ENCODE measurements at regions not wholly inside any gene's neighbourhood (a gene's known extent, or its start where the extent isn't known, plus 50 kb on each side); places are given as distances from the start of the nearest gene placed in this dataset.

- DNase-seq (ENCODE audit: low spot score), result no peak
- no peak overlapping the region for H3K4me3 ChIP-seq
- TF ChIP-seq, protein P1, sequence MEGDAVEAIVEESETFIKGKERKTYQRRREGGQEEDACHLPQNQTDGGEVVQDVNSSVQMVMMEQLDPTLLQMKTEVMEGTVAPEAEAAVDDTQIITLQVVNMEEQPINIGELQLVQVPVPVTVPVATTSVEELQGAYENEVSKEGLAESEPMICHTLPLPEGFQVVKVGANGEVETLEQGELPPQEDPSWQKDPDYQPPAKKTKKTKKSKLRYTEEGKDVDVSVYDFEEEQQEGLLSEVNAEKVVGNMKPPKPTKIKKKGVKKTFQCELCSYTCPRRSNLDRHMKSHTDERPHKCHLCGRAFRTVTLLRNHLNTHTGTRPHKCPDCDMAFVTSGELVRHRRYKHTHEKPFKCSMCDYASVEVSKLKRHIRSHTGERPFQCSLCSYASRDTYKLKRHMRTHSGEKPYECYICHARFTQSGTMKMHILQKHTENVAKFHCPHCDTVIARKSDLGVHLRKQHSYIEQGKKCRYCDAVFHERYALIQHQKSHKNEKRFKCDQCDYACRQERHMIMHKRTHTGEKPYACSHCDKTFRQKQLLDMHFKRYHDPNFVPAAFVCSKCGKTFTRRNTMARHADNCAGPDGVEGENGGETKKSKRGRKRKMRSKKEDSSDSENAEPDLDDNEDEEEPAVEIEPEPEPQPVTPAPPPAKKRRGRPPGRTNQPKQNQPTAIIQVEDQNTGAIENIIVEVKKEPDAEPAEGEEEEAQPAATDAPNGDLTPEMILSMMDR (IDR thresholded peaks at IDR 0.05), result no peak
- H3K27ac ChIP-seq, result no peak overlapping the region
These were observed 374.8 kb downstream of the EFNA5 start for GRCh38 chr5:107295914-107296313.

DNA sequence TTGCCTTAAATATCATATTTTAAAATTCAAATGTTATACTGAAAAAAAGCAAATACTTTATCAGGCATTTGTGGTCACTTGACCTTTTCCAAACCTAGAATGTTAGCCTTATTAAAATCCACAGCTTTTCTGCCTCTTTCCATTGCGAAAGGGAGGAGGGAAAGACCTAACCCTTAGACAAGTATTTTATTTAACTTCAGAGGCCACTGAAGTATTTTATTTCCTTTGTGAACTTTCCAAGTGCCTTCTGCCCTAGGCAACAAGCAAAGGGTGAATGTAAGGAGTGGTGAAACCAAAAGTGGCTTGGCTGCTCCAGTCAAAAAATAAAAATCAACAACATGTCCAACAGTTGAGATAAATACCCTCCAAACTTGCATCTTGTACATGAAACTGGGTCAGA, 376.1 kb downstream of the EFNA5 start:
- DNase-seq (ENCODE audit: low spot score), result no peak

GRCh38 chr5:107294211-107294550, 376.6 kb downstream of the EFNA5 start:
- Histone ChIP-seq H3K27ac (no peak overlapping the region), H3K4me3 (no peak overlapping the region)
- TF ChIP-seq, protein P1 (IDR thresholded peaks at IDR 0.05), result no peak
- DNase-seq (ENCODE audit: low spot score), result no peak

More for the DNA sequence above, 376.1 kb downstream of the EFNA5 start:
- H3K27ac ChIP-seq, result no peak overlapping the region
- TF ChIP-seq, protein P1 (IDR thresholded peaks at IDR 0.05), result no peak
- H3K4me3 ChIP-seq, result no peak overlapping the region

- H3K4me3 ChIP-seq, result no peak overlapping the region
- no peak overlapping the region for H3K27ac ChIP-seq
- TF ChIP-seq, protein P1 (IDR thresholded peaks at IDR 0.05), result no peak
- DNase-seq (ENCODE audit: low spot score), result no peak
These were observed 377.1 kb downstream of the EFNA5 start for GRCh38 chr5:107293541-107294210.

GRCh38 chr5:107291866-107292265, 378.9 kb downstream of the EFNA5 start:
- no peak for DNase-seq (ENCODE audit: low spot score)

DNA sequence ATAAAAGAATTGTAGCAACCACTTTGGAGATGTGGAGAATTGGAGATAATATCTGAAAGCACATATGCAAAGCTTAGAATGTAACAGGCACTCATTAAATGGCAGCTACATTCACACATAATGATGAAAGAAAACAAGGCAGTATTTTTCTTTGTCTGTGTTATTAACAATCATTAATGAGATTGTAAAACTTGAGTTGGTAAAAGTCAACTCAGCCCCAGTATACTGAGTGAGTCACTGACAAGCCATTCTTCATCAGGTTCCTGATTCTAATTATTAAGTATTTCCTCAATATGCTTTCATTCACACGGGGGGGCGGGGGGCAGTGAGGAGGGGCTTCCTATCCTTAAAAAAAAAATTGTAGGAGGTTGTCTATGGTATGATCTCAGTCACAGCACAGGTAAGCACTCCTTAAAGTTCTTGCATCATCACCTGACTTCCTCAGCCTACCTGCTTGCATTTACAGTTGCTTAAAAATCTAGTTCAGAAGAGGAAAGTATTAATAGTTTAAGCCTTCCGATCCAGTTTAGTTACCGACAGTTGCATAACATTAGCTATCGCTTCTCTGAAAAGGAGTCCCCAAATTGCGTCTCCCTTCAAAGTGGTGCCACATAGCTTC, 379.8 kb downstream of the EFNA5 start:
- no peak for DNase-seq (ENCODE audit: low spot score)
- no peak overlapping the region for H3K27ac ChIP-seq
- TF ChIP-seq, protein P1 (IDR thresholded peaks at IDR 0.05), result no peak
- H3K4me3 ChIP-seq, result no peak overlapping the region

More at GRCh38 chr5:107291866-107292265, 378.9 kb downstream of the EFNA5 start:
- no peak overlapping the region for H3K4me3 ChIP-seq
- TF ChIP-seq, protein P1 (IDR thresholded peaks at IDR 0.05), result no peak
- no peak overlapping the region for H3K27ac ChIP-seq
